ENCODE measurements at regions not wholly inside any gene's neighbourhood (a gene's known extent, or its start where the extent isn't known, plus 50 kb on each side); places are given as distances from the start of the nearest gene placed in this dataset.
"Not testable (repeated sequence)": the region's sequence is repeated elsewhere in the genome, so short reads cannot be mapped to it uniquely, and the experiment has no call there.

DNA sequence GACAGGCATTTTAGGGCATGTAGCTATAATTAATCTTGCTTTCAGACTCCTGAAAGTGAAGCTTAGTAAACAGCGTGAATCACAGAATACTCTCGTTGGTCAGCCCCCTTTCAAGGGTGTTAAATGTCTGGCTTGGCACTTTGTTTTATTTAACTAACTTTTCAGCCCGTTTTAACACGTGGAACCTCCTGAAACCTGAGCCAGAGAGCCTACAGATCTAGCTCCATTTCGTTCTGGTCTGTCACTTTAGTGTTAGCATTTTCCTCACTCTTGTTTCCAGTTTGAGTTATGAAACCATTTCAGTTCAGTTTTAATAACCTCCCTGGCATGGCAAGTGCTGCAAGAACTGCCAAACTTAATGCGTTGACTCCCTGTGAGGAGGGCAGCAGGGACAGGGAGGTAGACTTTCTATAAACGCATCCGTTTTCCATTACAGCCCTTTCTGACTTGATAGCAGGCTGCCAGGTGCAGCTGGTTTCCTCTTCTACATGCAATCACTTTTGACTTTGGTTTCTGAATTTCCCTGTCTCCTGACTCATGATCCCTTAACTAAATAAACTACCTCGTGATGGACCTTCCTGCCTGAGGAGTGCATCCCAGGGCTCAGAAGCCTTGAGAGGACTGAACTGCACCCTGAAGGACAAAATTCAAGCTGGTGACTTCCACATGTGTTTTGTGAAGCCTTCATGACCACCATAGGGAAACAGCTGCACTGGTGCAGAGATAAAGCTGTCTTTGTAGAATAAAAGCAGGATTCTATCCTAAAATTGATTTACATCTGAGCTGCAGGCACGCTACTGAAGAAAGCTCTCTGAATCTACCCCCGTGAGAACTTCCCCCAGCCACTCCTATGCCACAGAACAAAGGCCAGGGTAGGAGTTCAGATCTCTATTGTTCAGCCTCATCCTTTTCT lies 192.6 kb downstream of the DLEU7 start:
- no peak for DNase-seq (ENCODE audit: extremely low spot score)
- POLR2A ChIA-PET: no interaction called here
- TF ChIP-seq, protein P1, sequence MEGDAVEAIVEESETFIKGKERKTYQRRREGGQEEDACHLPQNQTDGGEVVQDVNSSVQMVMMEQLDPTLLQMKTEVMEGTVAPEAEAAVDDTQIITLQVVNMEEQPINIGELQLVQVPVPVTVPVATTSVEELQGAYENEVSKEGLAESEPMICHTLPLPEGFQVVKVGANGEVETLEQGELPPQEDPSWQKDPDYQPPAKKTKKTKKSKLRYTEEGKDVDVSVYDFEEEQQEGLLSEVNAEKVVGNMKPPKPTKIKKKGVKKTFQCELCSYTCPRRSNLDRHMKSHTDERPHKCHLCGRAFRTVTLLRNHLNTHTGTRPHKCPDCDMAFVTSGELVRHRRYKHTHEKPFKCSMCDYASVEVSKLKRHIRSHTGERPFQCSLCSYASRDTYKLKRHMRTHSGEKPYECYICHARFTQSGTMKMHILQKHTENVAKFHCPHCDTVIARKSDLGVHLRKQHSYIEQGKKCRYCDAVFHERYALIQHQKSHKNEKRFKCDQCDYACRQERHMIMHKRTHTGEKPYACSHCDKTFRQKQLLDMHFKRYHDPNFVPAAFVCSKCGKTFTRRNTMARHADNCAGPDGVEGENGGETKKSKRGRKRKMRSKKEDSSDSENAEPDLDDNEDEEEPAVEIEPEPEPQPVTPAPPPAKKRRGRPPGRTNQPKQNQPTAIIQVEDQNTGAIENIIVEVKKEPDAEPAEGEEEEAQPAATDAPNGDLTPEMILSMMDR (IDR thresholded peaks at IDR 0.05; ENCODE audit: control extremely low read depth, extremely low read depth, low read depth, missing control alignments): no peak
- CTCF ChIA-PET: interaction anchor here (0.8 to 2.3 kb wide), 5 partner anchors 10 to 875 kb away, joined by 3 to 5 read pairs (median 3); no protein-coding TSS in a partner anchor

DNA sequence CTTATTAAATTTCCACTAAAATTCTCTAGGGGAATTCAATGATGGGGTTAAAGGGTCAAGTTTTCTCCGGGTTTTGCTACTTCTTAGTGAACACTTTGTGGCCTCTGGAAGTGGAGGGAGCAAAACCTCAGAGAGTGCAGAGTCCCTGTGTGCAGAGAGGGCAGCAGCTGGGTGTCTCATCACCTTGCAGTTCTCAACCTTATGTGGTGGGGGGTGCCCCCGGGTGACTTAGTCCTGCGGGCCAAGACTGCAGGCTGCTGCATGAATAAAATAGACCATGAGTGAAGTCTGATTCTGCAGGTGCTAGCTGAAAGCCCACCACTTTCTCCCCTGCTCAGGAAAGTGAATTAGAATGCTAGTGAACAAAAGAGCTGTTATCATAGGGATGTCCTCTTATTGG lies 191.6 kb downstream of the DLEU7 start:
- ChIA-PET POLR2A (no interaction called here), CTCF (interaction anchor here (0.8 to 2.3 kb wide), 6 partner anchors 12 to 260 kb away, joined by 3 to 5 read pairs (median 4); no protein-coding TSS in a partner anchor)
- TF ChIP-seq, protein P1 (IDR thresholded peaks at IDR 0.05; ENCODE audit: control extremely low read depth, extremely low read depth, low read depth, missing control alignments): no peak
- no peak for DNase-seq (ENCODE audit: extremely low spot score)

DNA sequence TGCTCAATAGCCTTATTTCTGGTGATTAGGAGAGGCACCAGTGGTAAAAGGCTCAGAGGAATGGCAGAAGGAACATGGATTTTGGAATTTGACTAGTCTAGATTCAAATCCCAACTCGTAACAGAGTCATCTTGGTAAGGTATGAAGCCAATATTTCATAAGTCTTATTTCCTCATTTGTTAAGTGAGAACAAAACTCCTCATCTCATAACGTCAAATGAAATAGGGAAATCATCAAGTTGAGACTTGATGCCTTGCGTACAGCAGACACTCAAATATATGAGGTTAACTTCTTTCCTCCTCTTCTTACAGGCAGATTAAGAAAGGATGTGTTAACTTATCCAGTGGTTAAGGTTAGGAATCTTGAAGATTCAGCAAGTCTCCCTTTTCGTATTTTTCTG lies 189.2 kb downstream of the DLEU7 start:
- no peak for DNase-seq (ENCODE audit: extremely low spot score)
- CTCF ChIA-PET: no interaction called here
- TF ChIP-seq, protein P1 (IDR thresholded peaks at IDR 0.05; ENCODE audit: control extremely low read depth, extremely low read depth, low read depth, missing control alignments): no peak
- POLR2A ChIA-PET: no interaction called here

DNA sequence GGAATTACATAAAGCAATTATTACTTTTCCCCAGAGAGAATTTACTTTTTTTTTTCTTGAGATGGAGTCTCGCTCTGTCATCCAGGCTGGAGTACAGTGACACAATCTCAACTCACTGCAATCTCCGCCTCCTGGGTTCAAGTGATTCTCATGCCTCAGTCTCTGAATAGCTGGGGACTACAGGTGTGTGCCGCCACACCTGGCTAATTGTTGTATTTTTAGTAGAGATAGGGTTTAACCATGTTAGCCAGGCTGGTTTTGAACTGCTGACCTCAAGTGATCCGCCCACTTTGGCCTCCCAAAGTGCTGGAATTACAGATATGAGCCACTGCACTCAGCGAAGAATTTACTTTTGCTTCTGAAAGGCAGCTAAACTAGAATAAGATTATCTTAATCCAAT lies 181.6 kb downstream of the DLEU7 start:
- CTCF ChIA-PET; POLR2A ChIA-PET; DNase-seq (ENCODE audit: extremely low spot score): not testable (repeated sequence)

DNA sequence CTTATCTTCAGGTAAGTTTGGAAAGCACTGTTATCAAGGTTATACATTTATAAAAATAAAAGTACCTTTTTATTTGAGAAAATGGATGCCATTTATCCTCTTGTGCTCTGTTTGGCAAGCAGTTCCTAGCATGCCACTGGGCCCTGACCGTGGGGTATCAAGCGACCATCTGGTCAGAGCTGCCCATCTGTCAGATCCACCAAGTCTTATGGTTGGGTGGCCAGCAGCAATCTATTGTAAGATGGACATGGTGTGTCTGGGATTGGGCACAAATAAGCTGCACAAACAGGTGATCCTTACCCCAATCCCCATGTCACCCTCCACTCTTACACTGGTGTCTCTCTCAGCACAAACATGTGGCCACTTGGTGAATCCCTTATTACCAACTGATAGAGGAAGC lies 178.5 kb downstream of the DLEU7 start:
- ChIA-PET POLR2A (no interaction called here), CTCF (interaction anchor here (0.9 kb wide), 1 partner anchor 9 kb away, joined by 3 read pairs; no protein-coding TSS in a partner anchor)
- TF ChIP-seq, protein P1 (IDR thresholded peaks at IDR 0.05; ENCODE audit: control extremely low read depth, extremely low read depth, low read depth, missing control alignments): no peak
- DNase-seq (ENCODE audit: extremely low spot score): no peak

DNA sequence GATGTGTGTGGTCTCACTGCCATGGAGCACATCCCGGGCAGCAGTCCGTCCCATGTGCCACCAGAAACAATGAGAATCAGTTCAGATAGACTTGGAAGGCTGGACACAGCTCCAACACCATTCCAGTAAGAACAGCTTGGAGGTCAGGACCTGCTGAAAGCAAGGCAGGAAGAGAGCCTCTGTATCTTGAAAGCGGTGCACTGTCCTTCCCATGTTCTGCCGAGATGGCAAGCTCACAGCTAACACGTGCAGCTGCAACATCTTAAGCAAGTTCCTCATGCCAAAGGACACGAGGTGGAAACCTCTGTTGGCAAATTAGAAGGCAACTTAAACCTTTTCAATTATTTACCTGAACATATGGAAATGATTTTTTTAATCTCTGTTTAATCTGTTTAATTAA lies 175.4 kb downstream of the DLEU7 start:
- TF ChIP-seq, protein P1 (IDR thresholded peaks at IDR 0.05; ENCODE audit: control extremely low read depth, extremely low read depth, low read depth, missing control alignments): no peak
- ChIA-PET CTCF (interaction anchor here (1.7 to 1.9 kb wide), 2 partner anchors 9 to 16 kb away, joined by 4 to 5 read pairs; no protein-coding TSS in a partner anchor), POLR2A (no interaction called here)
- DNase-seq (ENCODE audit: extremely low spot score): no peak

DNA sequence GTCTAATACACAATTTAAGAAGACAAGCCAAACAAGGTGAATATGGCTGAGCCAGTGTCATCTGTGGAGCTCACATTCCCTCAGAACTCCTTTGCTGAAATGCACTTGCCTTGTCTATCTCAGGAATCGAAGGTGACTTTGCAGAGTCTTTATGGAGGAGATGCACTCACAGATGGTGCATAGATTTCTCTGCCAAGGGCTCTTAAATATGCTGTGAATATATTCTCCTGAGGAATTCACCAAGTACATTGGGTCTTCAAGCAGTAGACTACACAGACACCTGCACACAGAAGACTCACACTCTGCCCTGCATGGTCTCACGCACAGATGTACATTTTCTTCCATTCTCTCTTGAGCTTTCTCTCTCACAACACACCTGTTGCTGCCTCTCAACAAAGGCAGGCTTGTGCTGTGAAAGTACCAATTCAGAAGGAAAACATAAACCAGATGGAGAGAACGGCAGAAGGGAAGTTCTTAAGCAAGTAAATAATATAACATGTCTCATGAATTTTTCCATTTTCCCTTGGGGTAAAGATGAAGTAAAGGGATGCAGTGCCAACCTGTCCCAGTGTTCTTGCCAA lies 174.7 kb downstream of the DLEU7 start:
- ChIA-PET POLR2A (no interaction called here), CTCF (interaction anchor here (1.7 to 1.9 kb wide), 2 partner anchors 8 to 16 kb away, joined by 4 to 5 read pairs; no protein-coding TSS in a partner anchor)
- TF ChIP-seq, protein P1 (IDR thresholded peaks at IDR 0.05; ENCODE audit: control extremely low read depth, extremely low read depth, low read depth, missing control alignments): no peak
- DNase-seq (ENCODE audit: extremely low spot score): no peak
